Muscle of leg (tissue), 3 donors: ENCODE measurements at regions not wholly inside any gene's neighbourhood (a gene's known extent, or its start where the extent isn't known, plus 50 kb on each side); places are given as distances from the start of the nearest gene placed in this dataset.

ENCODE experiments used
- DNase-seq: peaks from one replicate; pipeline ENCODE4 v3.0.0; 2013
- H3K27ac ChIP-seq: one replicate; pipeline ENCODE4 v1.5.1; 2013; ENCODE audit warnings: mild to moderate bottlenecking, low read length, control low read depth
- H3K27me3 ChIP-seq: one replicate; pipeline ENCODE4 v1.6.1; 2013; ENCODE audit warnings: low read length; ENCODE audit not compliant: control insufficient read depth, insufficient read depth
- H3K36me3 ChIP-seq: one replicate; pipeline ENCODE4 v1.6.1; 2013; ENCODE audit warnings: low read length; ENCODE audit not compliant: control insufficient read depth, insufficient read depth
- H3K4me1 ChIP-seq: one replicate; pipeline ENCODE4 v1.6.1; 2013; ENCODE audit warnings: low read length; ENCODE audit not compliant: control insufficient read depth, insufficient read depth
- H3K4me3 ChIP-seq: one replicate; pipeline ENCODE4 v1.5.1; 2013; ENCODE audit warnings: low read length, control low read depth
- H3K9me3 ChIP-seq: replicated peaks from 2 replicates; pipeline ENCODE4 v1.6.1; 2013; ENCODE audit warnings: low read depth, low read length; ENCODE audit not compliant: control insufficient read depth
- WGBS: methylation state at CpG from one replicate; pipeline ENCODE4 v1.1.5; 2013; ENCODE audit warnings: missing lambda C conversion rate; ENCODE audit not compliant: insufficient coverage; 5-methylcytosine and 5-hydroxymethylcytosine counted together

- WGBS: 51% methylated on average over 5 of the region's 11 CpGs
- no peak overlapping the region for H3K27ac ChIP-seq
- H3K4me3 ChIP-seq: no peak overlapping the region
- H3K9me3 ChIP-seq: no peaks in the 10 kb centered on the region
- DNase-seq: no peak
- no peaks in the 10 kb centered on the region for H3K27me3 ChIP-seq
- H3K4me1 ChIP-seq: no peaks in the 10 kb centered on the region
- H3K36me3 ChIP-seq: no peaks in the 10 kb centered on the region
Observed at GRCh38 chr10:34869135-34869836, 54.2 kb upstream of the PARD3 start.

GRCh38 chr10:34868589-34868988, 53.5 kb upstream of the PARD3 start:
- Histone ChIP-seq H3K36me3 (no peaks in the 10 kb centered on the region), H3K4me1 (no peaks in the 10 kb centered on the region), H3K4me3 (no peak overlapping the region), H3K27ac (no peak overlapping the region), H3K27me3 (no peaks in the 10 kb centered on the region), H3K9me3 (no peaks in the 10 kb centered on the region)
- WGBS: 94% methylated on average over 3 of the region's 6 CpGs
- DNase-seq: no peak

GRCh38 chr10:34866848-34867247, 51.8 kb upstream of the PARD3 start:
- Histone ChIP-seq H3K9me3 (no peaks in the 10 kb centered on the region), H3K4me3 (no peak overlapping the region), H3K27me3 (no peaks in the 10 kb centered on the region), H3K4me1 (no peaks in the 10 kb centered on the region), H3K36me3 (no peaks in the 10 kb centered on the region), H3K27ac (no peak overlapping the region)
- WGBS: no CpG with 5 or more reads among the region's 3 CpGs
- DNase-seq: no peak
